GM18499 (cell line): ENCODE measurements at regions not wholly inside any gene's neighbourhood (a gene's known extent, or its start where the extent isn't known, plus 50 kb on each side); places are given as distances from the start of the nearest gene placed in this dataset.

Experiments used
- ATAC-seq: cut with Tn5 transposase; IDR thresholded peaks from one replicate; pipeline ENCODE4 v1.9.1; 2021; ENCODE audit warnings: moderate number of reproducible peaks; ENCODE audit not compliant: insufficient read depth, unreplicated experiment

DNA sequence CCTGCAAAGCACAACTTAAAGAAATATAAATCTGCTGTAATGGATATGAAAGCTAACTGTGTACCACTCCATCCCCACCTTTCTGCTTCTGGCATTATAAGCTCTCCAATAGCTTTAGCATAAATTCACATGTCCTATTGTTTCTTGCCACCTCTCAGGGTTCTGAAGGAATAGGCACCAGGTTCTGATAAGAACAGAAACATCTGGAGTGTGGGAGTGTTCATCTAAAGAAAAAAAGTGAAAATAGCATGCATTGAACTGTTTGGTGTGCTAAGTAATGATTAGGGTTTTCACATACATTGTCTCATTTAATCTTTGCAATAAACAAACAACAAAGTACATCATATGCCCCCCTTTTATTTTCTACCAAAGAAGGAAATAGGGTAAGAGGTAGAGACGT lies 72.3 kb downstream of the FAM76B start:
- ATAC-seq: no peak

- ATAC-seq: no peak
Measured at GRCh38 chr11:95716266-95716665, 73.3 kb downstream of the FAM76B start.

DNA sequence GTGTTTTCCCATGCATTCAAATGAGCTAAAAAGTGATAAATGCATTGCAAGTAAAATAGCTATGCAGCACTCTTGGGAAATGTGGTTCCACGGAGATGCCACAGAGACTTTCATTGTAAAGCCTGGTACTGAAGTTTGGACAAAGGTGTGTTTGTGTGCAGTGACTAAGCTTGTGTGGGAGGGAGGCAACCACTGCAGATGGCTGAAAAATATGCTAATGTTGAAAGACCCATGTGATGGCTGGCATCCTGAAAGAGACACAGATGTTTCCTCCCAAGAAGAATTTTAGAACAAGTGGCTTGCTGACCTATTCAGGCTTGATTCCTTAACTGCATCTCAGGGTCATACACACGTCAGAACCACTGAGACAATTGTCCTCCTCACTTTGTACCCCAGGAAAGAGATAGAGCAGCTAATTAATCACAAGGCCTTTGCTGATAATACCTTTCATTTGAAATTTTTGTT lies 73.8 kb downstream of the FAM76B start:
- peak; percentile 60 for ATAC-seq

DNA sequence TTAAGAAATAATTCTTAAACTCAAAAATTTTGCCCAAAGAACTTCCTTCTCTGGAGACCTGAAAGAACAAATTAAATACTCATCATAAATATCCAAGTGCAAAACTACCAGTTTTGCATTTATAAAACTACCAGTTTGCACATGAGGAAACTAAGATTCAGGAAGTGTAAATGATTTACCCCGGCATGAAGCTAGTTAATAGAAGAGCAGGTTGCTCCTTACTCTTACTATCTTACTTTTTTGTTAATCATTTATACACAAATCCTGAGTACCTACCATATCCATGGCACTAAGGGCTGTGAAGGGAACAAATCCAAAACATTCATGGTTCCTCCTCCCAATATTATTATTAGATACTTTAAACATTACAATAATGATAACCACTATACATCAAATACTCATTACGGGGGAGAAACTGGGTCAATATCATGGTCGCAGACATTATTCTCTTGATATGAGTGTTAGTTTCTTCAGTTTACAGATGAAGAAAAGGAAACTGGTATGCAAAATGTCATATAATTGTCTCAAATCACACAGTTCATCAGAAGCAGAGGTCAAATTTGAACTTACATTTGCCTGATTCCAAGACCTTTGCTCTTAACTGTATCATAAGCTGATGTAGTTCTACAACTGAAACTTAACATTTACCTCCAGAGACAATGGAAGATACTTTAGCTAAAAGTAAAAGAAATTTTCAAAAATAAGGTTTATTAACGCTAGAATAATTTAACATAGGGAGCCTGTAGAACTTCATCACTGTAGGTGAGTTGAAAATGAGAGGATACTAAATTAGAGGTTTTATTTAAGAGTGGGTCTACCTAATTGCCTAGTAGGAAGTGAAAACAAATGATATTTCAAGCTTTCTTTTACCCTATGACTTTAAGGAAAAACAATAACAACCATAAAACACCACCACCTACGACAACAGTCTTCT lies 74.5 kb downstream of the FAM76B start:
- no peak for ATAC-seq

GRCh38 chr11:95713428-95713827 lies 76.2 kb downstream of the FAM76B start:
- ATAC-seq: no peak

GRCh38 chr11:95711945-95712221 lies 77.7 kb downstream of the FAM76B start:
- ATAC-seq: no peak

DNA sequence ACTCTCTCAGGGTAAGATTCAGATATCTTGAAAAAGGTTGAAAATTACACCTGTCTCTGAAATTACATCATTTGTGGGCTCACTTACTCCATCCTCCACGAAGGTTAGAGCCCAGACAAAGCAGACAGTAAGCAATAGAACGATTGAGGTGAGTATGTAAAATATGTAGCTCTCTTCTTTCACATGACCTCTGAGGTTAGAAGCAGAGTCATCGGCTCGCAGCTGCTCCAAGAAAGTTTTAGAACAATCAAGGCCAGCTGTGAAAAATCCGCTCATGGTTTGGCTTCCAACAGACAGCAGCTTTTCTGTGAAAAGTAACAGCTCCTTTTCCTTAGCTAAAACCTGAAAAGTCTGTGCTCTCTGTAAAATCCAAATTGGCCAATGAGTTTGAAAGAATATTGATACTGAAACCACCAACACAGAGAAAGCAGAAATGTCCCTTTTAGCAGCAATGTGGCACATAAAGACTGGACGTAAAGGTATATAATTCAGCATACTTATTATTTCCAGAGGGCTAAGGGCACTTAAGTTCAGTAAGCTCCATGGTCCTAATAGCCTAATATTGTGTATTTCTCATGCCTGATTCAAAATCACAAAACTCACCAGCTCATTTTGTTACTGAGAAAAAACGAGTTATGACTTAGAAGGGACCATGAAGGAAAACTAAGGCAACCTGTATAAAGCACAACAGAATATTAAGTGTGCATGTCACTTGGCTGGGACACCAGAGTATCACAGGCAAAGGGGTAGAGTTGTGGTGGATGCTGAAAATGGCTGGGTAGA lies 78.2 kb downstream of the FAM76B start:
- ATAC-seq: peak; percentile 45

GRCh38 chr11:95708681-95709080 lies 80.9 kb downstream of the FAM76B start:
- ATAC-seq: no peak

DNA sequence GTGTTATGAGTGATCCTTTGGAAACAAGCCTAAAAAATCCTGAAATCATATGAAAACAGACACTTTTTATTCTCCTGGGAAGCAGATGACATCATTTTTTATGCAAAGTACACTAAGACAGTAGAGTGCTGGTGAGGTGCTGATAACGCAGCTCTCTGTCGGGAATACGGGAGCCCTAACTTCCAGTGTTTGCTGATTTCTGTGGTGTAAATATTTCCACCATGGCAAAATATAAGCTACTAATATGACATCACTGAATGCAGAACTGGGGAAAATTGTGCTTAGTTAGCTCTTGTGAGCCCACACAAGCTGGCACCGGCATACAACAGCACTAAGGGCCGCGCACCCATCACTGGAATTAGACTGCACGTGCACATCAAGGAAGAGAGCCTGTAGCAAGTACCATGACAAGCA lies 82.6 kb downstream of the FAM76B start:
- no peak for ATAC-seq

DNA sequence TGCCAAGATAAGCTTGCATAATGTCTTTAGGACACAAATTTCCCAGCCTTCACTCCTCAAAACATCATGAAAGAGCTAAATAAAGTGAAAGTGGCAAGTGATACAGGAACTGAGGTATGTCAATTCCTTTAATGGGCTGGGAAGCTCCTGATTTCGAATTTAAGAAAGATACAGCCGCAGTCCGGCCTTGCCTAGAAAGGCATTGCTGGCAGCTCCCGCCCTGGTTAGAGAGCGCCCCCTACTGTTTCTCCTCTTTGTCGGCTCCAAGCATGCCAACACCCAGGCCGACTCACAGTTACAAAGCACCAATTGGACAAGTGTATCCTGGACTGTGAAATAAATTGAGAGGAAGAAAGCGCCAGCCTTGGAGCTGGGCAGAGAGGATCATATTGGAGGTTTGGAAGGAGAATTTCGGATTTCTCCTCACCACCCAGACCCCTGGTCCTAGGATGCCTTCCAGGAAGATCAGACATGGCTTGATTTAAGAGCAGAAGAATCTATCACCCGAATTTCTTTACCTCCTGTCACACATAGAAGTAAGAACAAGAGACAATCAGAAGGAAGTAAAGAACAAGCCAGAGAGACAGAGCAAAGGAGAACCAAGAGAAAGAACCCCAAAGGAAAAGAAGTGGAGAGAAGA lies 84.0 kb downstream of the FAM76B start:
- ATAC-seq: peak; percentile 67

DNA sequence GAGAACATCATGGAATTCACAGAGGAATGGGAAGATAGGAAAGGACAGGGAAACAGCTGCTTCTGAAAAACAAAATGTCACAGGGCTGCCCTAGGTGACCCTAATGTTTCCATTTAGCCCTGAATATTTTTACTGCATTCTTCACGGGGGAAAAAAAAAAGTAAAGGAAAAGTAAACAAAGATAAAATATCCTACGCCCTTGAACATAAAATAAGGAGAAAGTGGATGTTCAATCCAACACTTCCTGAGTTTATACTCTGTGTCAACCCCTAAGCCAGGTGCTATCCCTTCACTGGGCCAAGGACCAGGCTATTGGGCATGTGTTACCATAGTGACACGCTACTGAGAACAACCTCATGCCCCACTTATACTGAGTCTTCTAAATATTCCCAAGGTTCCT lies 84.7 kb downstream of the FAM76B start:
- no peak for ATAC-seq

GRCh38 chr11:95703049-95703448 lies 86.5 kb downstream of the FAM76B start:
- ATAC-seq: no peak

- ATAC-seq: no peak
Measured at GRCh38 chr11:95702526-95702925, 87.1 kb downstream of the FAM76B start.

DNA sequence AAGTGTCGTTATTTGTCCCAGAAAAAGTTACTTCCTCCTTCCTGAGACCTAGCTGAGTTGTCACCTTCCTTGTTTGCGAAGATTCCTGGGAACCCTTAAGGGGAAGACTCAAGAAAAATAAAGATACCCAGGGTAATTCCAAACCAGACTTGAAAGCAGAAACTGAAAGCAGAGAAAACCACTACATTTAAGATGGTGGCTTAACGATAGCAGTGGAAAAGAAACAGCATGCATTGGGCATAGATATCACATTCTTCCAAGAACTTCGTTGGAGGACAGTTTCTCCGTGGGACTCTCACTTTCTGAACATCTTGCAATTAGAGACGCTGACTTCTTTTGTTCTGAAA lies 89.1 kb downstream of the FAM76B start:
- ATAC-seq: no peak

- ATAC-seq: no peak
Measured at GRCh38 chr11:95699631-95700470, 89.7 kb downstream of the FAM76B start.

DNA sequence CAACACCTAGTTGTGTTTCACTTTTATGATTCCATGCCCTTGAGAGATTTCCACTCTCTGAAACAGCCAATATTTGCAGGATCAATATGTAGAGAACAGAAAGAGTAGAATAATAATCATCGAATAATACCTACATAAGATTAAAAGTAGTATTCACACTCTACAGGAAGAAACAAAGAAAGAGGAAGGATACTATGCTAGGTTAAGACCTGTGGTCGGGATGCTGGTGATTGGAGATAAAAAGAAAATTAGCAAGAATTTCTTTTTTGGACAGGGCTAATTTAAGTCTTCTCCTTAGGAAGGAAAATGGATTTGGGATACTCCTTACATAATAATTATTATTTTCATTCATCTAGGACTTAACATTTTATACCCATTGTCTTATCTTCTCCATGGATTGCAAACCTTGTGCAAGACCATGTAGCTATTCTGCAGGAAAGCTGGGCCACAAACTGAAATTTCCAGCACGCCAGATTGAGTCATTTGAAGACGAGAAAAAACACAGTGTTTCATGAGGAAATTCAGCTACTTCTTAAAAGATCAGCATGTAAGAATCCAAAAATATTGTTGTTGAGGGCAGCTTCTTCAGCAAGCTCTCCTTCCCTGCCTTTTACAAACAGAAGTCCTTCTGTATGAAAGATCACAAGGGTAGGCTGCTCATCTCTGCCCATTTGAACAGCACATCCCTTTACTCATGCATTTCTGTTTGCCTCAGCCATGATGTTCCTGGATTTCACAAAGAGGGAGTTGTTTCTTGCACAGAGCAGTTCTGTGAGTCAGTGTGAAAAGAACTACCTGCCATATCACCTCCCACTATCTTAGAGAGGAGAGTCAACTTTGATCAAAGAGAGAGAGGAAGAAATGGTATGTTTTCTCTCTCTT lies 90.7 kb downstream of the FAM76B start:
- no peak for ATAC-seq

- no peak for ATAC-seq
Measured at GRCh38 chr11:95697614-95698408, 91.8 kb downstream of the FAM76B start.

DNA sequence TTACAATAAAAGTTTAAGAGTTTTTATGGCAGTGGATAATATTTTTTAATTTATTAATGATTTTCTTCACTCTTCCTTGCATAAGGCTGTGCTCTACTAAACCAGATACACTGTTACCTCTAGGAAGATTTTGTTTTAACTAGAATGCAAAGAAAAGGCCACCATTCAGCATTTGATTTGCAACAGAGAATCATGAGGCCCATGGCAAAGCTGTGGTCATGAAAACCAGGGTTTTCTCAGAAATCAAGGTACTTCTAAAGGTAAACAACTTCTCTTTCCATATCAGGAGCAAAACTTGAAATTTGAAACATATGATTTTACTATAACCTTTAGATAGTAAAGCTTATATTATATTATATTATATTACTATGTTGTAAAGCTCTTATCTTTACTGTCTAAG lies 94.4 kb downstream of the FAM76B start:
- no peak for ATAC-seq

DNA sequence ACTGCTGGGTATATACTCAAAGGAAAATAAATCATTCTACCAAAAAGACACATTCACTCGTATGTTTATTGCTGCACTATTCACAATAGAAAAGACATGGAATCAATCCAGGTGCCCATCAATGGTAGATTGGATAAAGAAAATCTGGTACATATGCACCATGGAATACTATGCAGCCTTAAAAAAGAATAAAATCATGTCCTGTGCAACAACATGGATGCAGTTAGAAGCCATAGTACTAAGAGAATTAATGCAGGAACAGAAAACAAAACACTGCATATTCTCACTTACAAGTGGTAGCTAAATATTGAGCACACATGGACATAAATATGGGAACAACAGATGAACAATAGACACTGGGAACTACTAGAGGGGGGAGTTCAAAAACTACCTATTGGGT lies 96.3 kb downstream of the FAM76B start:
- no peak for ATAC-seq
